ENCODE measurements at regions not wholly inside any gene's neighbourhood (a gene's known extent, or its start where the extent isn't known, plus 50 kb on each side); places are given as distances from the start of the nearest gene placed in this dataset.
"Not testable (repeated sequence)": the region's sequence is repeated elsewhere in the genome, so short reads cannot be mapped to it uniquely, and the experiment has no call there.

- no peak for DNase-seq (ENCODE audit: low read depth, low spot score)
Observed at GRCh38 chr15:77909182-77909940, 168.2 kb downstream of the TBC1D2B start.

GRCh38 chr15:77908752-77909111 lies 168.8 kb downstream of the TBC1D2B start:
- DNase-seq (ENCODE audit: low read depth, low spot score): not testable (repeated sequence)

GRCh38 chr15:77907824-77908751 lies 169.4 kb downstream of the TBC1D2B start:
- peak; percentile 83 for DNase-seq (ENCODE audit: low read depth, low spot score)

GRCh38 chr15:77906062-77906990 lies 171.2 kb downstream of the TBC1D2B start:
- DNase-seq (ENCODE audit: low read depth, low spot score): not testable (repeated sequence)

GRCh38 chr15:77905301-77905920 lies 172.1 kb downstream of the TBC1D2B start:
- DNase-seq (ENCODE audit: low read depth, low spot score): no peak

DNA sequence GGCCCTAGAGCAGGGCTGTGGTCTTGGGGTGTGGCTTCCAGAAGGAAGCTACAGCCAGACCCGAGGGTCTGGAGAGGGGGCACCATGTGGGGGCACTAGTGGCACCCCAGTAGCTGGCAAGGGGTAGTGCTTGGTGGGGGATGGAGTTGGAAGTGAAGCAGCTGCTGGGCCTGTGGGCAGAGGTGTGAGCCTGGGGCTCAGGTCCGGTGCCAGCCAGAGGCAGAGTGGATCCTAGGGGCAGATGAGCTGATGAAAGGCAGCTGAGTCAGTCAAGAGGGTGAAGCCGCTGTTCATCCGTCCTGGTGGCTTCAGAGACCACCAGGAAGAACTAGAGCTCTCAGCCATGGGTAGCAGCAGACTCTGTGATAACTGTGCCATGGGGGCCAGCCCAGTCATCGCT lies 172.6 kb downstream of the TBC1D2B start:
- no peak for DNase-seq (ENCODE audit: low read depth, low spot score)

DNA sequence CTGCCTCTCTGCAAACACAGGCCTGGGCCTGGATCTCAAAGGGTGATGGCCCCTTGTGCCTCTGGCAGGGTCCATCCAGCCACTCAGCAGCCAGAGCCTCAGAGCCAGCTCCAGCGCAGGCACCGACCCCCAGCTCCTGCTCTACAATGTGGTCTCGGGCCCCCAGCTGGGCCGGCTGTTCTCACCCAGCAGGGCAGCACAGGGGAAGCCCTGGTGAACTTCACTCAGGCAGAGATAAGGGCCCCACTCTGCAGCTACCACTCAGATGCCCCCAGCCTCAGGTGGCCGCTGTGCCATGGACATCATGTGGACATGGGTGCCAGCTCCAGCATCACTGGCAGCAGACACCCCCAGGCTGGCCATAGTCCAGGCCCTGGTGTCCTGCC lies 173.1 kb downstream of the TBC1D2B start:
- no peak for DNase-seq (ENCODE audit: low read depth, low spot score)

DNA sequence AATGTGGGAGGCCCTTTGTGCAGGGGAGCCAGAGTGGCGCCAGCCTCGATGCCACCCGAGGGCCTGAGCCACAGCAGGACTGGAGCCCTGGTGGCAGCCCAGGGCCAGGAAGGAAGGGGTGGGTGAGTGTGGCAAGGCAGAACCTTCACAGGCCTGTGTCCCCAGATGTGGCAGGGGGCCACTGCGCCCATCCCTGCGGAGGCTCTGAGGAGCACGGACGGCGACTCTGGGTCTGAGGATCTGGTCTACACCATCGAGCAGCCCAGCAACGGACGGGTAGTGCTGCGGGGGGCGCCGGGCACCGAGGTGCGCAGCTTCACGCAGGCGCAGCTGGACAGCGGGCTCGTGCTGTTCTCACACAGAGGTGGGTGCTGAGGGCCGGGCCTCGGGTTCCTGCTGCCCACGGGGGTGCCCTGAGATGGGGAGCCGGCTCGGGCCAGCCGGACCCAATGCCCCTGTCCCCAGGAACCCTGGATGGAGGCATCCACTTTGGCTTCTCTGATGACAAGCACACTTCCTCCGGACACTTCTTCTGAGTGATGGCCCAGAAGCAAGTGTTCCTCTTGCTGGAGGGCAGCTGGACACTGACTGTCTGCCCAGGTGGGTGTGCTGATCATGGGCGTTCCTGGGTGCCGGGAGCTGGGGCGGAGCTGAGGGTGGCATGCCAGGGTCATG lies 173.6 kb downstream of the TBC1D2B start:
- not testable (repeated sequence) for DNase-seq (ENCODE audit: low read depth, low spot score)

DNA sequence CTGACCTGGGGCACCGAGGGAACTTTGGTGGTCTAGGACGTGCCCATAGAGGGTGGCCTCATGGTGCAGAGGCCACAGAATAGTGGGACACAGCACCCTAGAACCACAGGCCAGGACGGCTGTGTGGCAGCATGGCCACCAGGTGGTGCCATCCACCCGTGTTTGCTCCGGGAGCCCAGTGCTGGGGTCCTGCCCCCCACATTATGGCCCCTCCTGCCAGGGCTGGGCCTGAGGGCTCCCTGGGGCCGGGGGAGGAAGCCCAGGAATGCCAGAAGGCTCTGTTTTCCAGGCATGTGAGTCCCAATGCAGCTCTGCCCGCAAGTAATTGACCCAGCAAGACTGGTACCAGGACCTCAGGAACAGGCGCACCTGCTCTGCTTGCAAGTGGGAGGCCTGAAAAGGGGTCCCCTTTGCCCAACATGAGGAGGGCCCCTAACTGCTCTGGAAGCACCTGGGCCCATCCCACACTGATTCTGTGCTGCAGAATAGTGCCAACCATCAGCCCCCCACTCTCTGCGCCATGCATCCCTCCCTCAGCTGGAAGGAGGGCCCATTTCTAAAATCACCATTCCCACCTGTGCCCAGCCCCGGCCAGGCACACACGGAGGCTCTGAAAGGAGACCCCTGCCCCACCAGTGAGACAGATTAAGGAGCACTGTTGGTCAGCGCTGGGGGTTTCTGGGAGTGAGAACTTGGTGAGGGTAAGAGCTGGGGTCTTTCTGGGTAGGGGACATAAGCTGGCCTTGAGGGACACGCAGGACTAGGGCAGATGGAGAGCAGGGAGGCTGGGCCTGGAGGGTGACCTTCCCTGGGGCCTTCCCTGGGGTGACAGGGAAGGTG lies 174.4 kb downstream of the TBC1D2B start:
- peak; percentile 46 for DNase-seq (ENCODE audit: low read depth, low spot score)

GRCh38 chr15:77901921-77902750 lies 175.4 kb downstream of the TBC1D2B start:
- no peak for DNase-seq (ENCODE audit: low read depth, low spot score)

DNA sequence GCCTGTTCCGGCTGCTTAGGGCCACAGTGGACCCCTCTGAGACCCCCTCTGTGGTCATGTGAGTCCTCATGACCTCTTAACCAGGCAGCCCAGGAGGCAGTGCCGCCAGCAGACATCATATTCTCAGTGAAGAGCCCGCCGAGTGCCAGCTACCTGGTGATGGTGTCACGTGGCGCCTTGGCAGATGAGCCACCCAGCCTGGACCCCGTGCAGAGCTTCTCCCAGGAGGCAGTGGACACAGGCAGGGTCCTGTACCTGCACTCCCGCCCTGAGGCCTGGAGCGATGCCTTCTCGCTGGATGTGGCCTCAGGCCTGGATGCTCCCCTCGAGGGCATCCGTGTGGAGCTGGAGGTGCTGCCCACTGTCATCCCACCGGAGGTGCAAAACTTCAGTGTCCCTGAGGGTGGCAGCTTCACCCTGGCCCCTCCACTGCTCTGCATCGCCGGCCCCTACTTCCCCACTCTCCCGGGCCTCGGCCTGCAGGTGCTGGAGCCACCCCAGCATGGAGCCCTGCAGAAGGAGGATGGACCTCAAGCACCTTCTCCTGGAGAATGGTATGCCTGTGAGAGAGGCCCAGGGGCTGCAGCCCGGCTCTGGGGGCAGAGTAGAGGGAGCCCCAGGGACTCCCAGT lies 176.1 kb downstream of the TBC1D2B start:
- DNase-seq (ENCODE audit: low read depth, low spot score): no peak

- peak; percentile 55 for DNase-seq (ENCODE audit: low read depth, low spot score)
Observed at GRCh38 chr15:77900331-77900963, 177.1 kb downstream of the TBC1D2B start.

- DNase-seq (ENCODE audit: low read depth, low spot score): not testable (repeated sequence)
Observed at GRCh38 chr15:77899776-77900175, 177.7 kb downstream of the TBC1D2B start.

GRCh38 chr15:77898811-77899730 lies 178.4 kb downstream of the TBC1D2B start:
- DNase-seq (ENCODE audit: low read depth, low spot score): no peak

GRCh38 chr15:77897896-77898406 lies 179.6 kb downstream of the TBC1D2B start:
- DNase-seq (ENCODE audit: low read depth, low spot score): no peak

DNA sequence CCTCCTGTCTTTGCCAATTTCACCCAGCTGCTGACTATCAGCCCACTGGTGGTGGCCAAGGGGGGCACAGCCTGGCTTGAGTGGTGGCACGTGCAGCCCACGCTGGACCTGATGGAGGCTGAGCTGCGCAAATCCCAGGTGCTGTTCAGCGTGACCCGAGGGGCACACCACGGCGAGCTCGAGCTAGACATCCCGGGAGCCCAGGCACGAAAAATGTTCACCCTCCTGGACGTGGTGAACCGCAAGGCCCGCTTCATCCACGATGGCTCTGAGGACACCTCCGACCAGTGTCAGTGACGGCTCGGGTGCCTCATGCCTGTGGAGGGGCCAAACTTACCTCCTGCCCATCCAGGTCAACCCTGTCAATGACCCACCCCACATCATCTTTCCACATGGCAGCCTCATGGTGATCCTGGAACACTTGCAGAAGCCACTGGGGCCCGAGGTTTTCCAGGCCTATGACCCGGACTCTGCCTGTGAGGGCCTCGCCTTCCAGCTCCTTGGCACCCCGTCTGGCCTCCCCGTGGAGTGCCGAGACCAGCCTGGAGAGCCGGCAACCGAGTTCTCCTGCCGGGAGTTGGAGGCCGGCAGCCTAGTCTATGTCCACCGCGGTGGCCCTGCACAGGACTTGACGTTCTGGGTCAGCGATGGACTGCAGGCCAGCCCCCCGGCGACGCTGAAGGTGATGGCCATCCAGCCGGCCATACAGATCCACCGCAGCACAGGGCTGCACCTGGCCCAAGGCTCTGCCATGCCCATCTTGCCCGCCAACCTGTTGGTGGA lies 180.2 kb downstream of the TBC1D2B start:
- not testable (repeated sequence) for DNase-seq (ENCODE audit: low read depth, low spot score)
